CD14-positive monocyte (primary cell): ENCODE measurements at regions not wholly inside any gene's neighbourhood (a gene's known extent, or its start where the extent isn't known, plus 50 kb on each side); places are given as distances from the start of the nearest gene placed in this dataset.

Experiments used
- DNase-seq, 3 donors: peaks; one replicate each; pipeline ENCODE4 v3.0.0-alpha.2; 2011 to 2022
- H2AFZ ChIP-seq: 2 replicates; pipeline ENCODE4 v1.6.0; 2012; ENCODE audit warnings: mild to moderate bottlenecking, low read depth, low read length, inconsistent platforms; ENCODE audit not compliant: insufficient read depth, poor library complexity, severe bottlenecking
- H3K27ac ChIP-seq, 2 donors: 1 replicate in 1 of 2; 2 replicates in 1 of 2; pipeline ENCODE4 v1.5.1; 2012 to 2013; ENCODE audit warnings: low read length in 2 of 2, control low read depth in 1 of 2, inconsistent platforms in 1 of 2, low read depth in 1 of 2, mild to moderate bottlenecking in 1 of 2
- H3K27me3 ChIP-seq, 2 donors: one replicate each; pipeline versions ENCODE4 v1.6.0 to v1.6.1; 2011 to 2013; ENCODE audit warnings: low read length in 2 of 2; ENCODE audit not compliant: control insufficient read depth in 2 of 2, insufficient read depth in 2 of 2
- H3K36me3 ChIP-seq, 2 donors: replicated peaks in 1 of 2; 1 replicate in 1 of 2; 2 replicates in 1 of 2; pipeline versions ENCODE4 v1.5.1 to v1.6.1; 2012 to 2013; ENCODE audit warnings: low read length in 2 of 2, control low read depth in 1 of 2, inconsistent platforms in 1 of 2, mild to moderate bottlenecking in 1 of 2; ENCODE audit not compliant: insufficient read depth in 2 of 2, control insufficient read depth in 1 of 2
- H3K4me1 ChIP-seq, 2 donors: 1 replicate in 1 of 2; 2 replicates in 1 of 2; pipeline versions ENCODE4 v1.5.1 to v1.6.1; 2012 to 2013; ENCODE audit warnings: low read length in 2 of 2, control low read depth in 1 of 2, inconsistent platforms in 1 of 2, mild to moderate bottlenecking in 1 of 2, moderate library complexity in 1 of 2; ENCODE audit not compliant: insufficient read depth in 2 of 2, control insufficient read depth in 1 of 2
- H3K4me2 ChIP-seq: replicated peaks from 2 replicates; pipeline ENCODE3; 2012; ENCODE audit warnings: low read length, moderate library complexity, mild to moderate bottlenecking; ENCODE audit not compliant: poor library complexity, severe bottlenecking; ENCODE audit errors: extremely low read depth
- H3K4me3 ChIP-seq, 3 experiments: fragments of 200-600 bp in 1 of 3; sonication (generic) in 1 of 3; replicated peaks in 1 of 3; 1 replicate in 2 of 3; 2 replicates in 1 of 3; pipeline ENCODE4 v1.5.1; 2011 to 2013; ENCODE audit warnings: low read length in 3 of 3, mild to moderate bottlenecking in 3 of 3, control low read depth in 2 of 3, low read depth in 2 of 3, inconsistent platforms in 1 of 3, moderate library complexity in 1 of 3
- H3K79me2 ChIP-seq: 2 replicates; pipeline ENCODE4 v1.6.0; 2012; ENCODE audit warnings: mild to moderate bottlenecking, control low read depth, inconsistent platforms, low read length, moderate library complexity; ENCODE audit not compliant: insufficient read depth
- H3K9ac ChIP-seq: 2 replicates; pipeline ENCODE4 v1.6.0; 2017; ENCODE audit warnings: low read length, mild to moderate bottlenecking; ENCODE audit not compliant: insufficient read depth, poor library complexity, severe bottlenecking
- H3K9me3 ChIP-seq, 2 donors: replicated peaks in 1 of 2; 1 replicate in 1 of 2; 2 replicates in 1 of 2; pipeline versions ENCODE4 v1.5.1 to v1.6.1; 2012 to 2013; ENCODE audit warnings: low read length in 2 of 2, control low read depth in 1 of 2; ENCODE audit not compliant: control insufficient read depth in 1 of 2, insufficient read depth in 1 of 2
- H4K20me1 ChIP-seq: 2 replicates; pipeline ENCODE4 v1.6.0; 2012; ENCODE audit warnings: mild to moderate bottlenecking, low read length, control low read depth, moderate library complexity; ENCODE audit not compliant: insufficient read depth
- H3K27ac Mint-ChIP-seq, 7 donors: one replicate each; pipeline ENCODE4 v1.8.0; 2020; ENCODE audit warnings: mild to moderate bottlenecking in 7 of 7, mixed read lengths in 7 of 7, moderate library complexity in 6 of 7, inconsistent platforms in 2 of 7
- H3K27me3 Mint-ChIP-seq, 3 donors: one replicate each; pipeline ENCODE4 v1.8.0; 2021 to 2022; ENCODE audit warnings: low read depth in 3 of 3, mild to moderate bottlenecking in 3 of 3, mixed read lengths in 3 of 3, moderate library complexity in 3 of 3, inconsistent platforms in 1 of 3
- H3K36me3 Mint-ChIP-seq, 2 donors: one replicate each; pipeline ENCODE4 v1.8.0; 2020; ENCODE audit warnings: mixed read lengths in 2 of 2, inconsistent platforms in 1 of 2, mild to moderate bottlenecking in 1 of 2
- H3K4me1 Mint-ChIP-seq: one replicate; pipeline ENCODE4 v1.8.0; 2020; ENCODE audit warnings: mild to moderate bottlenecking, mixed read lengths
- H3K4me3 Mint-ChIP-seq, 2 donors: one replicate each; pipeline ENCODE4 v1.8.0; 2020; ENCODE audit warnings: mild to moderate bottlenecking in 2 of 2, mixed read lengths in 2 of 2, moderate library complexity in 1 of 2
- H3K9me3 Mint-ChIP-seq, 7 donors: one replicate each; pipeline ENCODE4 v1.8.0; 2020 to 2022; ENCODE audit warnings: mixed read lengths in 7 of 7, mild to moderate bottlenecking in 6 of 7, moderate library complexity in 6 of 7, inconsistent platforms in 2 of 7
- whole genome bisulfite sequencing: methylation state at CpG from one replicate; pipeline ENCODE4 v1.1.5; 2013; ENCODE audit warnings: missing lambda C conversion rate; ENCODE audit not compliant: insufficient coverage; 5-methylcytosine and 5-hydroxymethylcytosine counted together
- intact Hi-C, 2 donors: fragments of 100-400 bp; cut with micrococcal nuclease; formaldehyde crosslinking; loops; one replicate each; pipeline versions ENCODE4 v1.15.0 to v1.15.1; 2023
- TF ChIP-seq, protein P1 (sequence below): fragments of 200-600 bp; IDR thresholded peaks from one replicate; pipeline ENCODE4 v1.8.0; 2022; ENCODE audit warnings: antibody characterized with exemption, mild to moderate bottlenecking

DNA sequence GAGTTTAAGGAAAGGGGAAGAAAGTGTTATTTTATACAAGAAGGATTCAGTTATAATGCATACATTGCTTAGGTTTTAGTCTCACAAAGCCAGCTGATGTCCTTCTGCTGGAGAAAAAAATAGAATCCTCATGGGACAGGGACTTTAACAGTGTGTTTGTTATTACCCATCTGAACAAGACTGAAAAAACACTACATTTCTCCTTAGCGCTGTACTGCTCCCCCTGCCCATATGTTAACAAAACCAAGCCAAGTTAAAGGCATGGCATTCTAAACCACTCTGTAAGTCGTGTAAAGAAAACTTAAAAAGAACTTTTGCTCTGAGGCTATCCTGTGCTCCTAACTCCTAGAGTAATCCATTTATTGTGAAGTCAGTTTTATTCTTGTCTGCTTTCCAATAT, 102.6 kb upstream of the NYAP2 start:
- no peak overlapping the region for H3K27ac Mint-ChIP-seq
- peaks cover 3 to 10% (median 6%) of the 10 kb centered on the region in 7 donors for H3K9me3 Mint-ChIP-seq
- Histone ChIP-seq H3K36me3 (no peaks in the 10 kb centered on the region), H3K4me1 (no peaks in the 10 kb centered on the region), H4K20me1 (no peaks in the 10 kb centered on the region), H3K4me3 (no peak overlapping the region), H3K79me2 (no peaks in the 10 kb centered on the region), H3K4me2 (no peak overlapping the region), H3K27me3 (no peaks in the 10 kb centered on the region), H3K9me3 (no peaks in the 10 kb centered on the region), H3K27ac (no peak overlapping the region), H3K9ac (no peak overlapping the region), H2AFZ (no peak overlapping the region)
- no CpG with 5 or more reads among the region's 2 CpGs for WGBS
- H3K36me3 Mint-ChIP-seq, result no peaks in the 10 kb centered on the region
- TF ChIP-seq, protein P1, sequence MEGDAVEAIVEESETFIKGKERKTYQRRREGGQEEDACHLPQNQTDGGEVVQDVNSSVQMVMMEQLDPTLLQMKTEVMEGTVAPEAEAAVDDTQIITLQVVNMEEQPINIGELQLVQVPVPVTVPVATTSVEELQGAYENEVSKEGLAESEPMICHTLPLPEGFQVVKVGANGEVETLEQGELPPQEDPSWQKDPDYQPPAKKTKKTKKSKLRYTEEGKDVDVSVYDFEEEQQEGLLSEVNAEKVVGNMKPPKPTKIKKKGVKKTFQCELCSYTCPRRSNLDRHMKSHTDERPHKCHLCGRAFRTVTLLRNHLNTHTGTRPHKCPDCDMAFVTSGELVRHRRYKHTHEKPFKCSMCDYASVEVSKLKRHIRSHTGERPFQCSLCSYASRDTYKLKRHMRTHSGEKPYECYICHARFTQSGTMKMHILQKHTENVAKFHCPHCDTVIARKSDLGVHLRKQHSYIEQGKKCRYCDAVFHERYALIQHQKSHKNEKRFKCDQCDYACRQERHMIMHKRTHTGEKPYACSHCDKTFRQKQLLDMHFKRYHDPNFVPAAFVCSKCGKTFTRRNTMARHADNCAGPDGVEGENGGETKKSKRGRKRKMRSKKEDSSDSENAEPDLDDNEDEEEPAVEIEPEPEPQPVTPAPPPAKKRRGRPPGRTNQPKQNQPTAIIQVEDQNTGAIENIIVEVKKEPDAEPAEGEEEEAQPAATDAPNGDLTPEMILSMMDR, result no peak
- intact Hi-C loops, result no loop called here
- H3K4me3 Mint-ChIP-seq, result no peak overlapping the region
- H3K4me1 Mint-ChIP-seq, result no peaks in the 10 kb centered on the region
- no peak for DNase-seq
- H3K27me3 Mint-ChIP-seq, result no peaks in the 10 kb centered on the region

DNA sequence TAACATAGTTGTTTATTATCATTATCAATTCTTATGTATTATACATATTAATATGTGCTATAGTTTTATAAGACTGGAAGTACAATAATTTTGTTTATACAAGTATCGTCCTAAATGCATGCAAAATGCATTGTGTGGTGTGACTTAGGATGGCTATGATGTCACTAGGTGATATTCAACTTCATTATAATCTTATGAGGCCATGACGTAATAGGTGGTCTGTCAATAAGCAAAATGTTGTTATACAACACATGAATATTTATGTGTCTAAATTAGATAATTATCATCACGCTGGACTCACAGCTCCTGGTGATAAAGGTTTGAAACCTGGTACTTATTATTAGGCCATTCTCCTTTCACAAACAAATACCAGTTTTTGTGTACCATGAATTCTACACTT, 104.4 kb upstream of the NYAP2 start:
- WGBS, result 100% methylated on average over 1 of the region's 3 CpGs
- Histone ChIP-seq H3K79me2 (no peaks in the 10 kb centered on the region), H4K20me1 (no peaks in the 10 kb centered on the region), H3K27me3 (no peaks in the 10 kb centered on the region), H3K4me2 (no peak overlapping the region), H3K4me1 (no peaks in the 10 kb centered on the region), H3K9me3 (no peaks in the 10 kb centered on the region), H3K36me3 (no peaks in the 10 kb centered on the region), H3K9ac (no peak overlapping the region), H3K27ac (no peak overlapping the region), H3K4me3 (no peak overlapping the region), H2AFZ (no peak overlapping the region)
- Mint-ChIP-seq H3K36me3 (no peaks in the 10 kb centered on the region), H3K27me3 (no peaks in the 10 kb centered on the region), H3K4me1 (no peaks in the 10 kb centered on the region), H3K4me3 (no peak overlapping the region), H3K9me3 (peaks cover 0 to 3% (median 0%) of the 10 kb centered on the region in 7 donors), H3K27ac (no peak overlapping the region)
- DNase-seq, result no peak
- TF ChIP-seq, protein P1, result no peak
- intact Hi-C loops, result no loop called here
